ENCODE measurements at regions not wholly inside any gene's neighbourhood (a gene's known extent, or its start where the extent isn't known, plus 50 kb on each side); places are given as distances from the start of the nearest gene placed in this dataset.

- Histone ChIP-seq H3K9me3 (no peaks in the 10 kb centered on the region), H3K36me3 (no peaks in the 10 kb centered on the region), H3K4me3 (no peak overlapping the region), H3K4me1 (no peaks in the 10 kb centered on the region), H3K27ac (no peak overlapping the region), H3K27me3 (no peaks in the 10 kb centered on the region)
- DNase-seq (no peak), ATAC-seq (no peak)
- intact Hi-C loops (cut with DNase I) = no loop called here
- WGBS (ENCODE audit: insufficient coverage, low coverage, low lambda C conversion rate, missing lambda C conversion rate) = 57% methylated on average over 3 of the region's 3 CpGs
- TF ChIP-seq POLR2A (IDR thresholded peaks at IDR 0.05) = no peak
- TF ChIP-seq CTCF (IDR thresholded peaks at IDR 0.05) = no peak
Measured at GRCh38 chrX:124524852-124525251, 178.5 kb downstream of the SH2D1A start.

GRCh38 chrX:124529786-124530185 is 183.4 kb downstream of the SH2D1A start:
- Histone ChIP-seq H3K27me3 (no peaks in the 10 kb centered on the region), H3K9me3 (no peaks in the 10 kb centered on the region), H3K4me1 (no peaks in the 10 kb centered on the region), H3K36me3 (no peaks in the 10 kb centered on the region), H3K4me3 (no peak overlapping the region), H3K27ac (no peak overlapping the region)
- intact Hi-C loops (cut with DNase I) = no loop called here
- TF ChIP-seq POLR2A (IDR thresholded peaks at IDR 0.05) (no peak), CTCF (IDR thresholded peaks at IDR 0.05) (no peak)
- ATAC-seq = no peak
- no peak for DNase-seq
- WGBS (ENCODE audit: insufficient coverage, low coverage, low lambda C conversion rate, missing lambda C conversion rate) = 46% methylated on average over 2 of the region's 3 CpGs

- no peak overlapping the region for H3K27ac ChIP-seq
Measured at GRCh38 chrX:124530803-124531202, 184.4 kb downstream of the SH2D1A start.

GRCh38 chrX:124534536-124534935 is 188.2 kb downstream of the SH2D1A start:
- Histone ChIP-seq H3K27me3 (no peaks in the 10 kb centered on the region), H3K4me1 (no peaks in the 10 kb centered on the region), H3K36me3 (no peaks in the 10 kb centered on the region), H3K27ac (no peak overlapping the region), H3K4me3 (no peak overlapping the region), H3K9me3 (no peaks in the 10 kb centered on the region)
- ATAC-seq = no peak
- intact Hi-C loops (cut with DNase I) = no loop called here
- 29% methylated on average over 3 of the region's 3 CpGs for WGBS (ENCODE audit: insufficient coverage, low coverage, low lambda C conversion rate, missing lambda C conversion rate)
- DNase-seq = no peak
- TF ChIP-seq CTCF (IDR thresholded peaks at IDR 0.05) (no peak), POLR2A (IDR thresholded peaks at IDR 0.05) (no peak)

More at GRCh38 chrX:124530803-124531202, 184.4 kb downstream of the SH2D1A start:
- Histone ChIP-seq H3K27me3 (no peaks in the 10 kb centered on the region), H3K4me3 (no peak overlapping the region), H3K36me3 (no peaks in the 10 kb centered on the region), H3K4me1 (no peaks in the 10 kb centered on the region), H3K9me3 (no peaks in the 10 kb centered on the region)
- intact Hi-C loops (cut with DNase I) = no loop called here
- DNase-seq = peak in 1 of 3 donors; percentile 41
- ATAC-seq = peak in 1 of 4 donors; percentile 56
- TF ChIP-seq CTCF (IDR thresholded peaks at IDR 0.05) (no peak), POLR2A (IDR thresholded peaks at IDR 0.05) (no peak)
- 83% methylated on average over 1 of the region's 1 CpG for WGBS (ENCODE audit: insufficient coverage, low coverage, low lambda C conversion rate, missing lambda C conversion rate)

GRCh38 chrX:124540474-124540873 is 194.1 kb downstream of the SH2D1A start:
- intact Hi-C loops (cut with DNase I) = no loop called here
- H3K4me3 ChIP-seq = no peak overlapping the region
- no peaks in the 10 kb centered on the region for H3K4me1 ChIP-seq
- 60% methylated on average over 5 of the region's 5 CpGs for WGBS (ENCODE audit: insufficient coverage, low coverage, low lambda C conversion rate, missing lambda C conversion rate)
- no peaks in the 10 kb centered on the region for H3K36me3 ChIP-seq
- no peaks in the 10 kb centered on the region for H3K9me3 ChIP-seq
- DNase-seq = no peak
- H3K27ac ChIP-seq = no peak overlapping the region
- ATAC-seq = no peak
- H3K27me3 ChIP-seq = no peaks in the 10 kb centered on the region
- TF ChIP-seq POLR2A (IDR thresholded peaks at IDR 0.05) = no peak
- TF ChIP-seq CTCF (IDR thresholded peaks at IDR 0.05) = no peak

All from right lobe of liver (tissue), 6 donors.